ENCODE measurements at regions not wholly inside any gene's neighbourhood (a gene's known extent, or its start where the extent isn't known, plus 50 kb on each side); places are given as distances from the start of the nearest gene placed in this dataset.
"Not testable (repeated sequence)": the region's sequence is repeated elsewhere in the genome, so short reads cannot be mapped to it uniquely, and the experiment has no call there.

GRCh38 chr7:91504919-91505318 lies 240.7 kb downstream of the FZD1 start:
- DNase-seq (ENCODE audit: extremely low spot score): no peak
- Histone ChIP-seq H3K27ac (replicated peaks in 1 of 4) (no peak overlapping the region), H3K4me3 (no peak overlapping the region), H3K4me1 (no peaks in the 10 kb centered on the region), H3K9me3 (no peaks in the 10 kb centered on the region), H3K36me3 (no peaks in the 10 kb centered on the region), H3K27me3 (no peaks in the 10 kb centered on the region)
- WGBS: 80% methylated on average over 2 of the region's 2 CpGs
- no peak for TF ChIP-seq POLR2AphosphoS5 (IDR thresholded peaks at IDR 0.05)
- TF ChIP-seq, protein P1, sequence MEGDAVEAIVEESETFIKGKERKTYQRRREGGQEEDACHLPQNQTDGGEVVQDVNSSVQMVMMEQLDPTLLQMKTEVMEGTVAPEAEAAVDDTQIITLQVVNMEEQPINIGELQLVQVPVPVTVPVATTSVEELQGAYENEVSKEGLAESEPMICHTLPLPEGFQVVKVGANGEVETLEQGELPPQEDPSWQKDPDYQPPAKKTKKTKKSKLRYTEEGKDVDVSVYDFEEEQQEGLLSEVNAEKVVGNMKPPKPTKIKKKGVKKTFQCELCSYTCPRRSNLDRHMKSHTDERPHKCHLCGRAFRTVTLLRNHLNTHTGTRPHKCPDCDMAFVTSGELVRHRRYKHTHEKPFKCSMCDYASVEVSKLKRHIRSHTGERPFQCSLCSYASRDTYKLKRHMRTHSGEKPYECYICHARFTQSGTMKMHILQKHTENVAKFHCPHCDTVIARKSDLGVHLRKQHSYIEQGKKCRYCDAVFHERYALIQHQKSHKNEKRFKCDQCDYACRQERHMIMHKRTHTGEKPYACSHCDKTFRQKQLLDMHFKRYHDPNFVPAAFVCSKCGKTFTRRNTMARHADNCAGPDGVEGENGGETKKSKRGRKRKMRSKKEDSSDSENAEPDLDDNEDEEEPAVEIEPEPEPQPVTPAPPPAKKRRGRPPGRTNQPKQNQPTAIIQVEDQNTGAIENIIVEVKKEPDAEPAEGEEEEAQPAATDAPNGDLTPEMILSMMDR (IDR thresholded peaks at IDR 0.05): no peak
- TF ChIP-seq EP300 (IDR thresholded peaks at IDR 0.05): no peak
- TF ChIP-seq POLR2A (IDR thresholded peaks at IDR 0.05; ENCODE audit: low read depth): no peak
- intact Hi-C loops (cut with DNase I): no loop called here

- H3K4me1 ChIP-seq; H3K27ac ChIP-seq (replicated peaks in 1 of 4); intact Hi-C loops (cut with DNase I); H3K36me3 ChIP-seq; H3K4me3 ChIP-seq; H3K27me3 ChIP-seq; DNase-seq (ENCODE audit: extremely low spot score); H3K9me3 ChIP-seq: not testable (repeated sequence)
- WGBS: 74% methylated on average over 10 of the region's 10 CpGs
Observed at GRCh38 chr7:91506966-91507365, 242.7 kb downstream of the FZD1 start.

DNA sequence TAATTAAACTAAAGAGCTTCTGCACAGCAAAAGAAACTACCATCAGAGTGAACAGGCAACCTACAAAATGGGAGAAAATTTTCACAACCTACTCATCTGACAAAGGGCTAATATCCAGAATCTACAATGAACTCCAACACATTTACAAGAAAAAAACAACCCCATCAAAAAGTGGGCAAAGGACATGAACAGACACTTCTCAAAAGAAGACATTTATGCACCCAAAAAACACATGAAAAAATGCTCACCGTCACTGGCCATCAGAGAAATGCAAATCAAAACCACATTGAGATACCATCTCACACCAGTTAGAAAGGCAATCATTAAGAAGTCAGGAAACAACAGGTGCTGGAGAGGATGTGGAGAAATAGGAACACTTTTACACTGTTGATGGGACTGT lies 247.6 kb downstream of the FZD1 start:
- H3K4me3 ChIP-seq; DNase-seq (ENCODE audit: extremely low spot score): not testable (repeated sequence)
- WGBS: 95% methylated on average over 1 of the region's 1 CpG

GRCh38 chr7:91512958-91513357 lies 248.7 kb downstream of the FZD1 start:
- H3K36me3 ChIP-seq: no peaks in the 10 kb centered on the region
- WGBS: 72% methylated on average over 3 of the region's 3 CpGs
- intact Hi-C loops (cut with DNase I): no loop called here
- H3K27me3 ChIP-seq: no peaks in the 10 kb centered on the region
- no peak for TF ChIP-seq POLR2AphosphoS5 (IDR thresholded peaks at IDR 0.05)
- TF ChIP-seq, protein P1 (IDR thresholded peaks at IDR 0.05): no peak
- TF ChIP-seq EP300 (IDR thresholded peaks at IDR 0.05): no peak
- TF ChIP-seq POLR2A (IDR thresholded peaks at IDR 0.05; ENCODE audit: low read depth): no peak
- H3K4me3 ChIP-seq: no peak overlapping the region
- no peaks in the 10 kb centered on the region for H3K9me3 ChIP-seq
- H3K4me1 ChIP-seq: no peaks in the 10 kb centered on the region
- no peak overlapping the region for H3K27ac ChIP-seq (replicated peaks in 1 of 4)
- DNase-seq (ENCODE audit: extremely low spot score): no peak

More for the DNA sequence above, 247.6 kb downstream of the FZD1 start:
- H3K27me3 ChIP-seq; H3K27ac ChIP-seq (replicated peaks in 1 of 4); H3K9me3 ChIP-seq; intact Hi-C loops (cut with DNase I); H3K36me3 ChIP-seq; H3K4me1 ChIP-seq: not testable (repeated sequence)

DNA sequence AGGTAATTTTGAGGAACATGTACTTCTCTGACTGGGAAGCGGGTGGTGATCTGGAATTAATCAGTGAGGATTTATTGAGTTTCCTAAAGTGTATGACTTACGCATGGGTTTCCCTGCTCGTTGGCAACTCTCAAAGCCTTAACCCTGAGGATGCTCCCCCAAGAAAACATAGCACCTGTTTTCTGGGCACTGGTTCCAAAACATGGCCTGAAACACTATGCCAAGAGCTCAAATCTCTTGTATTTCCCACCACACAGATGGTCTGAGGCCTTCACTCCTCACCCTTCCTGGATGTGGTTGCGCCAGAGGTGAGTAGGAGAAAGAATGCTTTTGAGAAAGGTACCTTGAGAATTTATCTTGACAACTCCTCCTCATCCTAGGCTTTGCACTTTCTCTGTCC lies 250.4 kb downstream of the FZD1 start:
- no peaks in the 10 kb centered on the region for H3K4me1 ChIP-seq
- WGBS: 91% methylated on average over 4 of the region's 4 CpGs
- DNase-seq (ENCODE audit: extremely low spot score): no peak

GRCh38 chr7:91515961-91516360 lies 251.7 kb downstream of the FZD1 start:
- Histone ChIP-seq H3K9me3 (no peaks in the 10 kb centered on the region), H3K36me3 (no peaks in the 10 kb centered on the region), H3K4me1 (no peaks in the 10 kb centered on the region), H3K27ac (replicated peaks in 1 of 4) (no peak overlapping the region), H3K4me3 (no peak overlapping the region), H3K27me3 (no peaks in the 10 kb centered on the region)
- TF ChIP-seq EP300 (IDR thresholded peaks at IDR 0.05) (no peak), POLR2A (IDR thresholded peaks at IDR 0.05; ENCODE audit: low read depth) (no peak), POLR2AphosphoS5 (IDR thresholded peaks at IDR 0.05) (no peak)
- TF ChIP-seq, protein P1 (IDR thresholded peaks at IDR 0.05): no peak
- intact Hi-C loops (cut with DNase I): no loop called here
- WGBS: 92% methylated on average over 1 of the region's 1 CpG
- no peak for DNase-seq (ENCODE audit: extremely low spot score)

More for the DNA sequence above, 250.4 kb downstream of the FZD1 start:
- no peaks in the 10 kb centered on the region for H3K9me3 ChIP-seq
- TF ChIP-seq POLR2AphosphoS5 (IDR thresholded peaks at IDR 0.05) (no peak), POLR2A (IDR thresholded peaks at IDR 0.05; ENCODE audit: low read depth) (no peak), EP300 (IDR thresholded peaks at IDR 0.05) (no peak)
- TF ChIP-seq, protein P1 (IDR thresholded peaks at IDR 0.05): no peak
- no peak overlapping the region for H3K27ac ChIP-seq (replicated peaks in 1 of 4)
- no peak overlapping the region for H3K4me3 ChIP-seq
- no peaks in the 10 kb centered on the region for H3K36me3 ChIP-seq
- intact Hi-C loops (cut with DNase I): no loop called here
- H3K27me3 ChIP-seq: no peaks in the 10 kb centered on the region

Data from esophagus muscularis mucosa (tissue), 4 donors.